KMS-11 (cell line): ENCODE measurements at regions not wholly inside any gene's neighbourhood (a gene's known extent, or its start where the extent isn't known, plus 50 kb on each side); places are given as distances from the start of the nearest gene placed in this dataset.

Experiments
- H2AFZ ChIP-seq: fragments of 200-600 bp; sonication (generic); 2 replicates; pipeline ENCODE4 v1.6.1; 2016; ENCODE audit warnings: antibody characterized with exemption, mixed run types, low read depth
- H3K27ac ChIP-seq: fragments of 200-600 bp; sonication (generic); 2 replicates; pipeline ENCODE4 v1.6.1; 2016; ENCODE audit warnings: mild to moderate bottlenecking, mixed run types
- H3K27me3 ChIP-seq: fragments of 200-600 bp; sonication (generic); 2 replicates; pipeline ENCODE4 v1.6.1; 2017; ENCODE audit warnings: mild to moderate bottlenecking, low read depth, mixed run types, moderate library complexity; ENCODE audit not compliant: insufficient read depth
- H3K36me3 ChIP-seq: fragments of 200-600 bp; sonication (generic); 2 replicates; pipeline ENCODE4 v1.6.1; 2017; ENCODE audit warnings: mild to moderate bottlenecking, mixed run types; ENCODE audit not compliant: insufficient read depth
- H3K4me1 ChIP-seq: fragments of 200-600 bp; sonication (generic); 2 replicates; pipeline ENCODE4 v1.6.1; 2016; ENCODE audit warnings: mild to moderate bottlenecking, low read depth, mixed run types; ENCODE audit not compliant: poor library complexity, severe bottlenecking
- H3K4me2 ChIP-seq: fragments of 200-600 bp; sonication (generic); 2 replicates; pipeline ENCODE4 v1.7.0; 2016; ENCODE audit warnings: mild to moderate bottlenecking, mixed run types
- H3K4me3 ChIP-seq: fragments of 200-600 bp; sonication (generic); IDR thresholded peaks from 2 replicates; pipeline ENCODE4 v1.6.1; 2017; ENCODE audit warnings: low read depth, low read length, mixed read lengths; ENCODE audit not compliant: insufficient read depth
- H3K79me2 ChIP-seq: fragments of 200-600 bp; sonication (generic); 2 replicates; pipeline ENCODE4 v1.6.1; 2016; ENCODE audit warnings: low read depth, mixed run types; ENCODE audit not compliant: insufficient read depth
- H3K9ac ChIP-seq: fragments of 200-600 bp; sonication (generic); 2 replicates; pipeline ENCODE4 v1.6.1; 2016; ENCODE audit warnings: mild to moderate bottlenecking, mixed run types
- H4K20me1 ChIP-seq: fragments of 200-600 bp; sonication (generic); 2 replicates; pipeline ENCODE4 v1.6.1; 2016; ENCODE audit warnings: mild to moderate bottlenecking, mixed run types; ENCODE audit not compliant: insufficient read depth
- CTCF ChIP-seq: fragments of 200-600 bp; sonication (generic); conservative IDR thresholded peaks from 2 replicates; pipeline ENCODE4 v1.6.1; 2017; ENCODE audit warnings: low read depth, mild to moderate bottlenecking, antibody characterized with exemption, low read length, moderate library complexity, mixed read lengths

- H3K27ac ChIP-seq: no peak overlapping the region
- no peaks in the 10 kb centered on the region for H4K20me1 ChIP-seq
- H2AFZ ChIP-seq: no peak overlapping the region
- no peaks in the 10 kb centered on the region for H3K36me3 ChIP-seq
- H3K27me3 ChIP-seq: no peaks in the 10 kb centered on the region
- H3K79me2 ChIP-seq: no peaks in the 10 kb centered on the region
- H3K4me2 ChIP-seq: no peak overlapping the region
- H3K4me1 ChIP-seq: no peaks in the 10 kb centered on the region
- H3K4me3 ChIP-seq: no peak overlapping the region
- no peak for TF ChIP-seq CTCF
- H3K9ac ChIP-seq: no peak overlapping the region
These were observed 288.8 kb downstream of the HS3ST1 start for GRCh38 chr4:11139871-11140270.

- H3K4me1 ChIP-seq: no peaks in the 10 kb centered on the region
- no peak overlapping the region for H3K4me2 ChIP-seq
- H4K20me1 ChIP-seq: no peaks in the 10 kb centered on the region
- H3K27ac ChIP-seq: no peak overlapping the region
- H2AFZ ChIP-seq: no peak overlapping the region
- no peaks in the 10 kb centered on the region for H3K79me2 ChIP-seq
- no peaks in the 10 kb centered on the region for H3K27me3 ChIP-seq
- H3K4me3 ChIP-seq: no peak overlapping the region
- TF ChIP-seq CTCF: no peak
- no peaks in the 10 kb centered on the region for H3K36me3 ChIP-seq
- H3K9ac ChIP-seq: no peak overlapping the region
These were observed 289.7 kb downstream of the HS3ST1 start for GRCh38 chr4:11138964-11139363.

GRCh38 chr4:11134705-11135104 is 294.0 kb downstream of the HS3ST1 start:
- H3K36me3 ChIP-seq: no peaks in the 10 kb centered on the region
- no peak overlapping the region for H2AFZ ChIP-seq
- H3K4me3 ChIP-seq: no peak overlapping the region
- TF ChIP-seq CTCF: no peak
- H3K27me3 ChIP-seq: no peaks in the 10 kb centered on the region
- no peaks in the 10 kb centered on the region for H4K20me1 ChIP-seq
- H3K27ac ChIP-seq: no peak overlapping the region
- H3K4me2 ChIP-seq: no peak overlapping the region
- H3K9ac ChIP-seq: no peak overlapping the region
- no peaks in the 10 kb centered on the region for H3K4me1 ChIP-seq
- H3K79me2 ChIP-seq: no peaks in the 10 kb centered on the region

GRCh38 chr4:11133868-11134267 is 294.8 kb downstream of the HS3ST1 start:
- no peaks in the 10 kb centered on the region for H3K36me3 ChIP-seq
- no peaks in the 10 kb centered on the region for H3K4me1 ChIP-seq
- no peaks in the 10 kb centered on the region for H4K20me1 ChIP-seq
- no peak for TF ChIP-seq CTCF
- H3K27me3 ChIP-seq: no peaks in the 10 kb centered on the region
- no peak overlapping the region for H3K9ac ChIP-seq
- H3K79me2 ChIP-seq: no peaks in the 10 kb centered on the region
- H3K4me2 ChIP-seq: no peak overlapping the region
- H2AFZ ChIP-seq: no peak overlapping the region
- H3K27ac ChIP-seq: no peak overlapping the region
- H3K4me3 ChIP-seq: no peak overlapping the region

GRCh38 chr4:11132478-11132877 is 296.2 kb downstream of the HS3ST1 start:
- Histone ChIP-seq H3K4me3 (no peak overlapping the region), H2AFZ (no peak overlapping the region), H3K79me2 (no peaks in the 10 kb centered on the region), H3K4me2 (no peak overlapping the region), H3K27ac (no peak overlapping the region), H3K9ac (no peak overlapping the region), H3K4me1 (no peaks in the 10 kb centered on the region), H4K20me1 (no peaks in the 10 kb centered on the region), H3K27me3 (no peaks in the 10 kb centered on the region), H3K36me3 (no peaks in the 10 kb centered on the region)
- TF ChIP-seq CTCF: no peak
